ENCODE measurements at regions not wholly inside any gene's neighbourhood (a gene's known extent, or its start where the extent isn't known, plus 50 kb on each side); places are given as distances from the start of the nearest gene placed in this dataset.

GRCh38 chr17:10936931-10937330 is 99.0 kb upstream of the PIRT start:
- ATAC-seq (ENCODE audit: low FRiP score) = no peak
- DNase-seq (ENCODE audit: low spot score) = no peak
- TF ChIP-seq, protein P1, sequence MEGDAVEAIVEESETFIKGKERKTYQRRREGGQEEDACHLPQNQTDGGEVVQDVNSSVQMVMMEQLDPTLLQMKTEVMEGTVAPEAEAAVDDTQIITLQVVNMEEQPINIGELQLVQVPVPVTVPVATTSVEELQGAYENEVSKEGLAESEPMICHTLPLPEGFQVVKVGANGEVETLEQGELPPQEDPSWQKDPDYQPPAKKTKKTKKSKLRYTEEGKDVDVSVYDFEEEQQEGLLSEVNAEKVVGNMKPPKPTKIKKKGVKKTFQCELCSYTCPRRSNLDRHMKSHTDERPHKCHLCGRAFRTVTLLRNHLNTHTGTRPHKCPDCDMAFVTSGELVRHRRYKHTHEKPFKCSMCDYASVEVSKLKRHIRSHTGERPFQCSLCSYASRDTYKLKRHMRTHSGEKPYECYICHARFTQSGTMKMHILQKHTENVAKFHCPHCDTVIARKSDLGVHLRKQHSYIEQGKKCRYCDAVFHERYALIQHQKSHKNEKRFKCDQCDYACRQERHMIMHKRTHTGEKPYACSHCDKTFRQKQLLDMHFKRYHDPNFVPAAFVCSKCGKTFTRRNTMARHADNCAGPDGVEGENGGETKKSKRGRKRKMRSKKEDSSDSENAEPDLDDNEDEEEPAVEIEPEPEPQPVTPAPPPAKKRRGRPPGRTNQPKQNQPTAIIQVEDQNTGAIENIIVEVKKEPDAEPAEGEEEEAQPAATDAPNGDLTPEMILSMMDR (IDR thresholded peaks at IDR 0.05) = no peak

- ATAC-seq (ENCODE audit: low FRiP score) (no peak), DNase-seq (ENCODE audit: low spot score) (no peak)
- TF ChIP-seq, protein P1 (IDR thresholded peaks at IDR 0.05) = no peak
Observed at GRCh38 chr17:10932938-10933337, 95.1 kb upstream of the PIRT start.

- DNase-seq (ENCODE audit: low spot score) = no peak
- no peak for ATAC-seq (ENCODE audit: low FRiP score)
- TF ChIP-seq, protein P1 (IDR thresholded peaks at IDR 0.05) = no peak
Observed at GRCh38 chr17:10931133-10931532, 93.2 kb upstream of the PIRT start.

DNA sequence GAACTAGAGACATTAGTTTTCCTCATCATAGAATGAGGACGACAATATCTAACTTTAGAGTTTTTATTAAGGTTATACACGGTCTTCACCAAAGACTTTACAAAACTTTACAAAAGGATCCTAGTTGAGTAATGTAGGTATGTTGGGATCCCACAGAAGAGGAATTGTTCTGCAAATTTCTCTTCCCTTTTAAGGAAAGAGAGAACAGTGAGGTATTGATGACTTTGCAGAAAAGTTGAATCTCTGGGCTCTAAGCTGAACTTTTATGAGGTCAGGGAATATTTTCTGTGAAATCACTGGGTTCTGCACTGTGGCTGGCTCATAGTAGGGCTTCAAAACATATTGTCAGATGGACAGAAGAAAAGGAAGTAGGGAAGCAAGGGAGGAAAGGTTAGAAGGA is 89.8 kb upstream of the PIRT start:
- no peak for ATAC-seq (ENCODE audit: low FRiP score)
- TF ChIP-seq, protein P1 (IDR thresholded peaks at IDR 0.05) = no peak
- no peak for DNase-seq (ENCODE audit: low spot score)

DNA sequence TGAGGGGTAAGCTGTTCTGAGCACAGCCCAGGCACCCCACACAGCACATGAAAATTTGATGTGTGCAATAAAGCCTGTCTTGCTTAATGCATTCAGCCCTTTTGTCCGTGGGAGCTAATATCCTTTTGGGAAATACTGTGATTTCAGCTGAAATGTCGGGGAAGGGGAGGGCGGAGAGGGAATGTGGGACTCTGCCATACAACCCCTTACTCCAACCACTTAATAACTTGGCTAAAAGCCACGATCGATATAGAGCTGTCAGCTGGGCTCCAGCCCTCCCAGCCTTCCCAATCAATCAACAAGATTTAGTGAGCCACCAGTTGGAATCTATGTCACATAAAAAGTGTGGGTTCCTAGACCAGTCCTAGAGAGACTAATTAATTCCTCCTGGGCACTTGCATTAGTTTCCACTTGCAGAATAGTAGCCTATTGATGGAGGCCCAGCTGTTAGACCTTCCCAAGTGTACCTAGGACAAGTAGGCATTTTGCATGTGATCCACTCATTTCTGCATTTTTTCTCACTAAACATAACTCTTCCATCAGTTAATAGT is 82.7 kb upstream of the PIRT start:
- no peak for ATAC-seq (ENCODE audit: low FRiP score)
- TF ChIP-seq, protein P1 (IDR thresholded peaks at IDR 0.05) = no peak

GRCh38 chr17:10907370-10907769 is 69.5 kb upstream of the PIRT start:
- DNase-seq (ENCODE audit: low spot score) = no peak
- TF ChIP-seq, protein P1 (IDR thresholded peaks at IDR 0.05) = no peak
- no peak for ATAC-seq (ENCODE audit: low FRiP score)

More for the DNA sequence above, 82.7 kb upstream of the PIRT start:
- no peak for DNase-seq (ENCODE audit: low spot score)

GRCh38 chr17:10899281-10899680 is 61.4 kb upstream of the PIRT start:
- DNase-seq (ENCODE audit: low spot score) (no peak), ATAC-seq (ENCODE audit: low FRiP score) (no peak)
- TF ChIP-seq, protein P1 (IDR thresholded peaks at IDR 0.05) = no peak
